OCI-LY7 (cell line): ENCODE measurements at regions not wholly inside any gene's neighbourhood (a gene's known extent, or its start where the extent isn't known, plus 50 kb on each side); places are given as distances from the start of the nearest gene placed in this dataset.

Source experiments
- BruUV-seq: library from RNA; stranded (reverse); fragments of 400-500 nt; replicated peaks from 2 replicates; lab custom pipeline; 2021; lab: Mats Ljungman, UMichigan
- CTCF ChIA-PET: fragments of 300-600 bp; sonication (Branson Sonifier 250); formaldehyde crosslinking; loops from one replicate; lab custom pipeline; 2022; ENCODE audit warnings: antibody characterized with exemption; ENCODE audit not compliant: unreplicated experiment; lab: Charles Lee
- POLR2A ChIA-PET: fragments of 300-600 bp; sonication (Branson Sonifier 250); formaldehyde crosslinking; loops from one replicate; lab custom pipeline; 2022; ENCODE audit warnings: antibody characterized with exemption; lab: Charles Lee
- DNase-seq: peaks from one replicate; pipeline ENCODE4 v3.0.0-alpha.2; 2015; ENCODE audit warnings: low spot score
- H2AFZ ChIP-seq: fragments of 200-600 bp; sonication (generic), shearing (Covaris generic); 2 replicates; pipeline ENCODE4 v1.6.1; 2014; ENCODE audit warnings: mild to moderate bottlenecking, antibody characterized with exemption, low read length, moderate library complexity
- H3K27ac ChIP-seq: fragments of 200-600 bp; sonication (generic); 2 replicates; pipeline ENCODE4 v1.5.1; 2014; ENCODE audit warnings: mixed run types, low read depth, mild to moderate bottlenecking, moderate library complexity, low read length, inconsistent platforms; ENCODE audit not compliant: poor library complexity, severe bottlenecking
- H3K36me3 ChIP-seq: fragments of 200-600 bp; sonication (generic); 2 replicates; pipeline ENCODE4 v1.6.1; 2014; ENCODE audit warnings: mild to moderate bottlenecking, antibody characterized with exemption, low read length, moderate library complexity, mixed read lengths; ENCODE audit not compliant: insufficient read depth
- H3K4me1 ChIP-seq: fragments of 200-600 bp; sonication (generic); 2 replicates; pipeline ENCODE4 v1.5.1; 2014; ENCODE audit warnings: mild to moderate bottlenecking, low read length; ENCODE audit not compliant: insufficient read depth, poor library complexity, severe bottlenecking
- H3K4me2 ChIP-seq: fragments of 200-600 bp; sonication (generic); 2 replicates; pipeline ENCODE4 v1.6.1; 2014; ENCODE audit warnings: mild to moderate bottlenecking, low read length
- H3K4me3 ChIP-seq: fragments of 200-600 bp; sonication (generic); 2 replicates; pipeline ENCODE4 v1.5.1; 2014; ENCODE audit warnings: mild to moderate bottlenecking, low read depth, low read length; ENCODE audit not compliant: poor library complexity, severe bottlenecking
- H3K79me2 ChIP-seq: fragments of 200-600 bp; sonication (generic); 2 replicates; pipeline ENCODE4 v1.6.1; 2016; ENCODE audit warnings: low read depth, mild to moderate bottlenecking, low read length, moderate library complexity, mixed read lengths; ENCODE audit not compliant: insufficient read depth
- H3K9me2 ChIP-seq: fragments of 200-600 bp; sonication (generic); 2 replicates; pipeline ENCODE4 v1.6.1; 2016; ENCODE audit warnings: mild to moderate bottlenecking, low read length, mixed read lengths; ENCODE audit not compliant: insufficient read depth
- H3K9me3 ChIP-seq: fragments of 200-600 bp; sonication (generic); 2 replicates; pipeline ENCODE4 v1.6.1; 2014; ENCODE audit warnings: mild to moderate bottlenecking, mixed run types, low read length, mixed read lengths
- H4K20me1 ChIP-seq: fragments of 200-600 bp; sonication (generic); 2 replicates; pipeline ENCODE4 v1.6.1; 2014; ENCODE audit warnings: mild to moderate bottlenecking, antibody characterized with exemption, low read length, moderate library complexity, mixed read lengths; ENCODE audit not compliant: insufficient read depth
- CTCF ChIP-seq: fragments of 200-600 bp; sonication (generic); conservative IDR thresholded peaks from 2 replicates; pipeline ENCODE4 v1.5.1; 2014; ENCODE audit warnings: mild to moderate bottlenecking, antibody characterized with exemption, low read length, moderate library complexity, mixed read lengths
- EZH2phosphoT487 ChIP-seq: fragments of 200-600 bp; sonication (generic); IDR thresholded peaks from 2 replicates; pipeline ENCODE4 v1.6.1; 2018; ENCODE audit warnings: low read depth, borderline replicate concordance, mild to moderate bottlenecking, mixed run types, antibody characterized with exemption, low read length, moderate library complexity, mixed read lengths
- intact Hi-C: fragments of 100-400 bp; cut with micrococcal nuclease; formaldehyde crosslinking; loops from one replicate; pipeline ENCODE4 v1.10.0; 2022; ENCODE audit not compliant: unreplicated experiment

- H3K79me2 ChIP-seq: no peaks in the 10 kb centered on the region
- H2AFZ ChIP-seq: no peak overlapping the region
- no peak overlapping the region for H3K4me2 ChIP-seq
- H3K4me1 ChIP-seq: no peaks in the 10 kb centered on the region
- no peak overlapping the region for H3K27ac ChIP-seq
- H3K4me3 ChIP-seq: no peak overlapping the region
- H3K36me3 ChIP-seq: no peaks in the 10 kb centered on the region
- H3K9me3 ChIP-seq: no peaks in the 10 kb centered on the region
- TF ChIP-seq CTCF (no peak), EZH2phosphoT487 (no peak)
- no peak for DNase-seq
- CTCF ChIA-PET: no interaction called here
- H4K20me1 ChIP-seq: no peaks in the 10 kb centered on the region
- no TSS peak for BruUV-seq
- POLR2A ChIA-PET: no interaction called here
- H3K9me2 ChIP-seq: no peaks in the 10 kb centered on the region
- intact Hi-C loops: no loop called here
These were observed 749.5 kb downstream of the BRD1 start for GRCh38 chr22:49078076-49078710.

- H3K36me3 ChIP-seq: no peaks in the 10 kb centered on the region
- POLR2A ChIA-PET: no interaction called here
- H3K79me2 ChIP-seq: no peaks in the 10 kb centered on the region
- CTCF ChIA-PET: no interaction called here
- H3K9me2 ChIP-seq: no peaks in the 10 kb centered on the region
- intact Hi-C loops: no loop called here
- H3K27ac ChIP-seq: no peak overlapping the region
- no peaks in the 10 kb centered on the region for H4K20me1 ChIP-seq
- H3K4me2 ChIP-seq: no peak overlapping the region
- BruUV-seq: no TSS peak
- no peak overlapping the region for H2AFZ ChIP-seq
- no peaks in the 10 kb centered on the region for H3K4me1 ChIP-seq
- no peaks in the 10 kb centered on the region for H3K9me3 ChIP-seq
- H3K4me3 ChIP-seq: no peak overlapping the region
- DNase-seq: no peak
- TF ChIP-seq CTCF (no peak), EZH2phosphoT487 (no peak)
These were observed 750.1 kb downstream of the BRD1 start for GRCh38 chr22:49077586-49077985.

GRCh38 chr22:49077036-49077393 is 750.7 kb downstream of the BRD1 start:
- DNase-seq: no peak
- Histone ChIP-seq H3K9me3 (no peaks in the 10 kb centered on the region), H3K4me2 (no peak overlapping the region), H3K79me2 (no peaks in the 10 kb centered on the region), H3K4me1 (no peaks in the 10 kb centered on the region), H3K27ac (no peak overlapping the region), H4K20me1 (no peaks in the 10 kb centered on the region), H3K36me3 (no peaks in the 10 kb centered on the region), H2AFZ (no peak overlapping the region), H3K9me2 (no peaks in the 10 kb centered on the region), H3K4me3 (no peak overlapping the region)
- intact Hi-C loops: no loop called here
- CTCF ChIA-PET: no interaction called here
- POLR2A ChIA-PET: no interaction called here
- BruUV-seq: no TSS peak
- TF ChIP-seq CTCF (no peak), EZH2phosphoT487 (no peak)
